ENCODE measurements at regions not wholly inside any gene's neighbourhood (a gene's known extent, or its start where the extent isn't known, plus 50 kb on each side); places are given as distances from the start of the nearest gene placed in this dataset.

DNA sequence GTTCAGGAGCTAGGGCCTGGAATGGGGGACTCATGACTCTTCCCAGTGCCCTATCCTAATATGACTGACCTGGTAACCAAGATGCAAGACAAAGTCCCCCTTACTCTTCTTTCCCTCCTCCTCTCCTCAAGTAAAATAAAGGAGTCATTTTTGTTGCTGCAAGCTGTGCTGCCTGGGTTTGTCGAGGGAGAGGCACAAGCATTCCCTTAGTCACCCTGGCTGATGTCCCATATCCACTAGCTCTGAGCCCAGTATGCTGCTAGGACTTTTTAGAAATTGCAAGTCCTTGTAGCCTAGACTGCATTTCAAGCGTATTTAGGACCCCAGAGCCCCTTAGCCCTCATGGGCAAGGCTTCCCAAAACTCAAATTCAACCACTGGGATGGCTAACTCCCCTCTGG, 338.5 kb upstream of the SETBP1 start:
- Histone ChIP-seq H3K4me1 (ENCODE audit: low read depth, poor library complexity, severe bottlenecking) (no peaks in the 10 kb centered on the region), H2AFZ (ENCODE audit: low read depth) (no peak overlapping the region), H3K4me2 (no peak overlapping the region), H3K79me2 (ENCODE audit: insufficient read depth, low read depth) (no peaks in the 10 kb centered on the region), H3K4me3 (IDR thresholded peaks at IDR 0.05; ENCODE audit: insufficient read depth, low read depth, low read length) (no peak overlapping the region), H3K27ac (no peak overlapping the region), H4K20me1 (ENCODE audit: insufficient read depth) (no peaks in the 10 kb centered on the region), H3K9ac (no peak overlapping the region), H3K36me3 (ENCODE audit: insufficient read depth) (no peaks in the 10 kb centered on the region), H3K27me3 (ENCODE audit: insufficient read depth, low read depth) (no peaks in the 10 kb centered on the region)
- TF ChIP-seq, protein P1, sequence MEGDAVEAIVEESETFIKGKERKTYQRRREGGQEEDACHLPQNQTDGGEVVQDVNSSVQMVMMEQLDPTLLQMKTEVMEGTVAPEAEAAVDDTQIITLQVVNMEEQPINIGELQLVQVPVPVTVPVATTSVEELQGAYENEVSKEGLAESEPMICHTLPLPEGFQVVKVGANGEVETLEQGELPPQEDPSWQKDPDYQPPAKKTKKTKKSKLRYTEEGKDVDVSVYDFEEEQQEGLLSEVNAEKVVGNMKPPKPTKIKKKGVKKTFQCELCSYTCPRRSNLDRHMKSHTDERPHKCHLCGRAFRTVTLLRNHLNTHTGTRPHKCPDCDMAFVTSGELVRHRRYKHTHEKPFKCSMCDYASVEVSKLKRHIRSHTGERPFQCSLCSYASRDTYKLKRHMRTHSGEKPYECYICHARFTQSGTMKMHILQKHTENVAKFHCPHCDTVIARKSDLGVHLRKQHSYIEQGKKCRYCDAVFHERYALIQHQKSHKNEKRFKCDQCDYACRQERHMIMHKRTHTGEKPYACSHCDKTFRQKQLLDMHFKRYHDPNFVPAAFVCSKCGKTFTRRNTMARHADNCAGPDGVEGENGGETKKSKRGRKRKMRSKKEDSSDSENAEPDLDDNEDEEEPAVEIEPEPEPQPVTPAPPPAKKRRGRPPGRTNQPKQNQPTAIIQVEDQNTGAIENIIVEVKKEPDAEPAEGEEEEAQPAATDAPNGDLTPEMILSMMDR (conservative IDR thresholded peaks at IDR 0.05; ENCODE audit: low read depth, low read length): no peak

DNA sequence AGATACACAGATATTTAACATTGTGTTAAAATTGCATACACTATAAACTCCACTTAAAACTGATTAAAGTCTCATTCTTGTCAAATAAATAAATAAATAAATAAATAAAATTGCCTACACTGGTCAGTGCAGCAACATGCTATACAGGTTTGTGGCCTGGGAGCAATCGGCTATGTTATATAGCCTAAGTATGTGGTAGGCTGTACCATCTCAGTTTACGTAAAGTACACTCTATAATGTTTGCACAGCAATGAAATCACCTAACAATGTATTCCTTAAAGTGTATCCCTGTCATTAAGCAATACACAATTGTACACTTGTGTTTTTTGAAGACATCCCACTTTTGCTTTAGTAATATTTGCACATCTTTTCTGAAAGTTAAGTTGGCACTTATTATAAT, 337.7 kb upstream of the SETBP1 start:
- H4K20me1 ChIP-seq (ENCODE audit: insufficient read depth): no peaks in the 10 kb centered on the region
- no peak overlapping the region for H3K4me2 ChIP-seq
- H3K27me3 ChIP-seq (ENCODE audit: insufficient read depth, low read depth): no peaks in the 10 kb centered on the region
- no peaks in the 10 kb centered on the region for H3K79me2 ChIP-seq (ENCODE audit: insufficient read depth, low read depth)
- no peaks in the 10 kb centered on the region for H3K4me1 ChIP-seq (ENCODE audit: low read depth, poor library complexity, severe bottlenecking)
- TF ChIP-seq, protein P1 (conservative IDR thresholded peaks at IDR 0.05; ENCODE audit: low read depth, low read length): no peak
- H2AFZ ChIP-seq (ENCODE audit: low read depth): no peak overlapping the region
- no peak overlapping the region for H3K9ac ChIP-seq
- H3K4me3 ChIP-seq (IDR thresholded peaks at IDR 0.05; ENCODE audit: insufficient read depth, low read depth, low read length): no peak overlapping the region
- no peak overlapping the region for H3K27ac ChIP-seq
- no peaks in the 10 kb centered on the region for H3K36me3 ChIP-seq (ENCODE audit: insufficient read depth)

DNA sequence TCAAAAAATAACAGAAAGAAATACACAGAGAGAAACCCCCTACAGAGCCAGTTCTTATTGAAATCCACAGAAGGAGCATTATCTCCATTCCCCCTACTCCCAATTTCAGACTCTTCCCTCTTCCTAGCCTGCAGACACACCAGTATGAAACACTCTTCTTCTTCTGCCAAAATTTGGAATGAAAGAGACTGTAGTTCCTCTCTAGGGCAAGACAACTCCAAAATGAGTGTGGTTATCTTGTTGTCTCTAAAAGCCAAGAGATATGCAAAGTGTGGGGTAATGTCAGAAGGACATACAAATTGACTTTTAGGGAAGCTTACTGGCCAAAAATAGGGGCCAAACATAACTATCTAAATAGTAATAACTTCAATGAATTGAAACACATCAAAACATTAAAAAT, 337.1 kb upstream of the SETBP1 start:
- Histone ChIP-seq H3K27ac (no peak overlapping the region), H3K9ac (no peak overlapping the region), H3K4me2 (no peak overlapping the region), H3K79me2 (ENCODE audit: insufficient read depth, low read depth) (no peaks in the 10 kb centered on the region), H3K27me3 (ENCODE audit: insufficient read depth, low read depth) (no peaks in the 10 kb centered on the region), H3K36me3 (ENCODE audit: insufficient read depth) (no peaks in the 10 kb centered on the region), H4K20me1 (ENCODE audit: insufficient read depth) (no peaks in the 10 kb centered on the region), H3K4me1 (ENCODE audit: low read depth, poor library complexity, severe bottlenecking) (no peaks in the 10 kb centered on the region), H3K4me3 (IDR thresholded peaks at IDR 0.05; ENCODE audit: insufficient read depth, low read depth, low read length) (no peak overlapping the region), H2AFZ (ENCODE audit: low read depth) (no peak overlapping the region)
- TF ChIP-seq, protein P1 (conservative IDR thresholded peaks at IDR 0.05; ENCODE audit: low read depth, low read length): no peak

DNA sequence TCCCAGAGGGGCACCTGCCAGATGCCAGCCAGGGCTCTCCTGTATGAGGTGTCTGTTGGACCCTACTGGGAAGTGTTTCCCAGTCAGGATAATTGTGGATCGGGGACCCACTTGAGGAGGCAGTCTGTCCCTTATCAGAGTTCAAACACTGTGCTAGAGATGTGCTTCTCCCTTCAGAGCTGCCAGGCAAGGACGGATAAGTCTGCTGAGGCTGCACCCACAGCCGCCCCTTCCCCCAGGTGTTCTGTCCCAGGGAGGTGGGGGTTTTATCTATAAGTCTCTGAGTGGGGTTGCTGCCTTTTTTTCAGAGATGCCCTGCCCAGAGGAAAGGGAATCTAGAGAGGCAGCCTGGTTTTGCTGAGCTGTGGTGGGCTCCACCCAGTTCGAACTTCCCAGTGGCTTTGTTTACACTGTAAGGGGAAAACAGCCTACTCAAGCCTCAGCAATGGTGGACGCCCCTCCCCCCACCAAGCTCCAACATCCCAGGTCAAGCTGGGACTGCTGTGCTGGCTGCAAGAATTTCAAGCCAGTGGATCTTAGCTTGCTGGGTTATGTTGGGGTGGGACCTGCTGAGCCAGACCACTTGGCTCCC, 324.0 kb upstream of the SETBP1 start:
- no peaks in the 10 kb centered on the region for H3K36me3 ChIP-seq (ENCODE audit: insufficient read depth)
- no peak overlapping the region for H3K9ac ChIP-seq
- TF ChIP-seq, protein P1 (conservative IDR thresholded peaks at IDR 0.05; ENCODE audit: low read depth, low read length): no peak
- H3K4me2 ChIP-seq: no peak overlapping the region
- H3K79me2 ChIP-seq (ENCODE audit: insufficient read depth, low read depth): no peaks in the 10 kb centered on the region
- H4K20me1 ChIP-seq (ENCODE audit: insufficient read depth): no peaks in the 10 kb centered on the region
- H3K27ac ChIP-seq: no peak overlapping the region
- H3K27me3 ChIP-seq (ENCODE audit: insufficient read depth, low read depth): no peaks in the 10 kb centered on the region
- H3K4me1 ChIP-seq (ENCODE audit: low read depth, poor library complexity, severe bottlenecking): no peaks in the 10 kb centered on the region
- H3K4me3 ChIP-seq (IDR thresholded peaks at IDR 0.05; ENCODE audit: insufficient read depth, low read depth, low read length): no peak overlapping the region
- H2AFZ ChIP-seq (ENCODE audit: low read depth): no peak overlapping the region

Data from KMS-11 (cell line).